ENCODE measurements at regions not wholly inside any gene's neighbourhood (a gene's known extent, or its start where the extent isn't known, plus 50 kb on each side); places are given as distances from the start of the nearest gene placed in this dataset.

DNA sequence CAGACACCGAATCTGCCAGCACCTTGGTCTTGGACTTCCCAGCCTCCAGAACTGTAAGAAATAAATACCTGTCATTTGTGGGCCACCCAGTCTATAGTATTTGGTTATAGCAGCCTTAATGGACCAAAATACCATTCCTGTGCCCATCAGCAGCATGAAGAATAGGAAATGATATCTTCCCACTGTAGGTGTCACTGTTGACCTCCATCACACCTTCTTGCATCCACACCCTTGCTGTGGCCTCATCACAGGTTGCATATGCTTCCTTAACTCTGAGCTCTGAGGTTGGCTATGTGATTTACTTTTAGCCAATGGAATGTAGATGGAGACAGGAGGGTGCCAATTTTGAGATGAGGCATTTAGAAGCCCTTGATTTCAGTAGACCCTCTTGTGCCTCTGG, 242.0 kb upstream of the TSHZ3 start:
- TF ChIP-seq POLR2A (IDR thresholded peaks at IDR 0.05; ENCODE audit: low read length), result no peak
- TF ChIP-seq GATA1 (IDR thresholded peaks at IDR 0.05; ENCODE audit: low read depth, low read length), result no peak
